KMS-11 (cell line): ENCODE measurements at regions not wholly inside any gene's neighbourhood (a gene's known extent, or its start where the extent isn't known, plus 50 kb on each side); places are given as distances from the start of the nearest gene placed in this dataset.

Experiments
- H2AFZ ChIP-seq: fragments of 200-600 bp; sonication (generic); 2 replicates; pipeline ENCODE4 v1.6.1; 2016; ENCODE audit warnings: antibody characterized with exemption, mixed run types, low read depth
- H3K27ac ChIP-seq: fragments of 200-600 bp; sonication (generic); 2 replicates; pipeline ENCODE4 v1.6.1; 2016; ENCODE audit warnings: mild to moderate bottlenecking, mixed run types
- H3K27me3 ChIP-seq: fragments of 200-600 bp; sonication (generic); 2 replicates; pipeline ENCODE4 v1.6.1; 2017; ENCODE audit warnings: mild to moderate bottlenecking, low read depth, mixed run types, moderate library complexity; ENCODE audit not compliant: insufficient read depth
- H3K36me3 ChIP-seq: fragments of 200-600 bp; sonication (generic); 2 replicates; pipeline ENCODE4 v1.6.1; 2017; ENCODE audit warnings: mild to moderate bottlenecking, mixed run types; ENCODE audit not compliant: insufficient read depth
- H3K4me1 ChIP-seq: fragments of 200-600 bp; sonication (generic); 2 replicates; pipeline ENCODE4 v1.6.1; 2016; ENCODE audit warnings: mild to moderate bottlenecking, low read depth, mixed run types; ENCODE audit not compliant: poor library complexity, severe bottlenecking
- H3K4me2 ChIP-seq: fragments of 200-600 bp; sonication (generic); 2 replicates; pipeline ENCODE4 v1.7.0; 2016; ENCODE audit warnings: mild to moderate bottlenecking, mixed run types
- H3K4me3 ChIP-seq: fragments of 200-600 bp; sonication (generic); IDR thresholded peaks from 2 replicates; pipeline ENCODE4 v1.6.1; 2017; ENCODE audit warnings: low read depth, low read length, mixed read lengths; ENCODE audit not compliant: insufficient read depth
- H3K79me2 ChIP-seq: fragments of 200-600 bp; sonication (generic); 2 replicates; pipeline ENCODE4 v1.6.1; 2016; ENCODE audit warnings: low read depth, mixed run types; ENCODE audit not compliant: insufficient read depth
- H3K9ac ChIP-seq: fragments of 200-600 bp; sonication (generic); 2 replicates; pipeline ENCODE4 v1.6.1; 2016; ENCODE audit warnings: mild to moderate bottlenecking, mixed run types
- H4K20me1 ChIP-seq: fragments of 200-600 bp; sonication (generic); 2 replicates; pipeline ENCODE4 v1.6.1; 2016; ENCODE audit warnings: mild to moderate bottlenecking, mixed run types; ENCODE audit not compliant: insufficient read depth
- TF ChIP-seq, protein P1 (sequence below): fragments of 200-600 bp; sonication (generic); conservative IDR thresholded peaks from 2 replicates; pipeline ENCODE4 v1.6.1; 2017; ENCODE audit warnings: low read depth, mild to moderate bottlenecking, antibody characterized with exemption, low read length, moderate library complexity, mixed read lengths

DNA sequence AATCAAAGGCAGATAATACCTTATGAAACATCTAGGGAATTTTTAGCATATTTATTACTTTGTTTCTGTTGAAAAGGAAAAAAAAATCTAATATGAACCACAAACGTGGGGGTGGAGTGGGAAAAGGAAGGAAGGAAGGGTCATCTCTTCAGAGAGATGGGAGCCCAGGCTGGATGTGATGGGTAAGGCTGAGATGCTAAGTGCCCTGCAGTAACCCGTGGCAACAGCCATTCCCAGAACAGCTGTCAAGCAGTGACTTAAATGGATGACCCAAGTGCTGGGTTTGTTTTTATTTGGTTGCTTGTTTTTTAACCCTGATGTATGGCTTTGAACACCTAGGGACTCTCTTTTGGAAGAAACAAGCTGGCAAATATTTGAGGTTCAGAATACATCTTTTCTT, 50.7 kb upstream of the KLF7 start:
- H3K79me2 ChIP-seq: no peaks in the 10 kb centered on the region
- H4K20me1 ChIP-seq: no peaks in the 10 kb centered on the region
- no peak overlapping the region for H3K9ac ChIP-seq
- H3K36me3 ChIP-seq: no peaks in the 10 kb centered on the region
- H3K4me2 ChIP-seq: peak overlapping the region; percentile 34; the same call in 1 of the 2 replicates
- no peak overlapping the region for H3K27ac ChIP-seq
- TF ChIP-seq, protein P1, sequence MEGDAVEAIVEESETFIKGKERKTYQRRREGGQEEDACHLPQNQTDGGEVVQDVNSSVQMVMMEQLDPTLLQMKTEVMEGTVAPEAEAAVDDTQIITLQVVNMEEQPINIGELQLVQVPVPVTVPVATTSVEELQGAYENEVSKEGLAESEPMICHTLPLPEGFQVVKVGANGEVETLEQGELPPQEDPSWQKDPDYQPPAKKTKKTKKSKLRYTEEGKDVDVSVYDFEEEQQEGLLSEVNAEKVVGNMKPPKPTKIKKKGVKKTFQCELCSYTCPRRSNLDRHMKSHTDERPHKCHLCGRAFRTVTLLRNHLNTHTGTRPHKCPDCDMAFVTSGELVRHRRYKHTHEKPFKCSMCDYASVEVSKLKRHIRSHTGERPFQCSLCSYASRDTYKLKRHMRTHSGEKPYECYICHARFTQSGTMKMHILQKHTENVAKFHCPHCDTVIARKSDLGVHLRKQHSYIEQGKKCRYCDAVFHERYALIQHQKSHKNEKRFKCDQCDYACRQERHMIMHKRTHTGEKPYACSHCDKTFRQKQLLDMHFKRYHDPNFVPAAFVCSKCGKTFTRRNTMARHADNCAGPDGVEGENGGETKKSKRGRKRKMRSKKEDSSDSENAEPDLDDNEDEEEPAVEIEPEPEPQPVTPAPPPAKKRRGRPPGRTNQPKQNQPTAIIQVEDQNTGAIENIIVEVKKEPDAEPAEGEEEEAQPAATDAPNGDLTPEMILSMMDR: no peak
- no peak overlapping the region for H3K4me3 ChIP-seq
- H3K27me3 ChIP-seq: no peaks in the 10 kb centered on the region
- H2AFZ ChIP-seq: no peak overlapping the region
- peaks cover 24% of the 10 kb centered on the region for H3K4me1 ChIP-seq

DNA sequence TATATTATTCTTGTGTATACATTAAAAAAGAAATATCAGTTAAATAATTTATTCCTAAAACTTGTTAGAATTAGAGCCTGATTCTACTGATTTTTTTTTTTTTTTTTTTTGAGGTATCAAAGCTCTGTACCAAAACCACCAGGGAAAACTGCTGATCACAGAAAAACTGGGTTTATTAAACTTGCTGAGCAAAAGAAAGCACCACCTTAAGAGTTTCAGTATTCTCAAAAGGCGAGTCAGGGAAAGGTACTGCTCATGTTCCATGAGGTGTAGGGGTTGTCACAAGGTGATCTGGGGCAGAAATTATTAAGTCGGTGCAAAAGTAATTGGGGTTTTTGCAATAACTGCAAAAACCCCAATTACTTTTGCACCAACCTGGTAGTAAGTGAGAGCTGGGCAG, 51.7 kb upstream of the KLF7 start:
- H3K4me2 ChIP-seq: peak overlapping the region; percentile 34; the same call in 1 of the 2 replicates
- 0 out of 2 replicates have a peak overlapping the region, but pooled peaks have one; percentile 1 for H2AFZ ChIP-seq
- peaks cover 24% of the 10 kb centered on the region for H3K4me1 ChIP-seq
- no peaks in the 10 kb centered on the region for H3K79me2 ChIP-seq
- H3K4me3 ChIP-seq: no peak overlapping the region
- no peak overlapping the region for H3K27ac ChIP-seq
- no peak overlapping the region for H3K9ac ChIP-seq
- no peaks in the 10 kb centered on the region for H3K36me3 ChIP-seq
- H4K20me1 ChIP-seq: no peaks in the 10 kb centered on the region
- TF ChIP-seq, protein P1: no peak
- no peaks in the 10 kb centered on the region for H3K27me3 ChIP-seq

DNA sequence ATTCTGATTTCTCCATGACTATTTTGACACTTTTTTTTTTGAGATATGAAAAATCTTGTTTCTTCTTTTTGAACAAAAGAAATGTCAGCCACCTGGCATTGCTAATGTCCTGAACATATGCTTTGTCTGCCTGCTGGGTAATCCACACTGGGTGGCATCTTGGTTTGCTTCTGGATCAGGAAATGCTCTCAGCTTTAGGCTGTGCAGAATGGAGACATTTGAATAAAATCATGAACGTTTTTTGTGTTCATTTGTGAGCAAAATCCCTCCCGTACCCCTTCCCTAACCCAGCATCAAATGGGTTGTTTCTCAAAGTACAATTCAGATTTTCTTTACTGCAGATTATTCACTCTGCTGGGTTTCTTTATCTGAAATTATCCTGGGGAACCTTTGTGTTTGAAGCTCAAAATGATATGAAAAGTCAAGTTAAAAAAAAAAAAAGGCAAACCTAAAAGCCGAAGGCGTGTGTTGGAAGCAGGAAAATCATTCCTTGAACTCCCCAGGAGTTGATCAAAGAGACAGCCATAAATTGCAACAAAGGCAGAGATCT, 53.4 kb upstream of the KLF7 start:
- Histone ChIP-seq H3K27me3 (no peaks in the 10 kb centered on the region), H3K36me3 (no peaks in the 10 kb centered on the region), H2AFZ (no peak overlapping the region), H3K9ac (no peak overlapping the region), H3K79me2 (no peaks in the 10 kb centered on the region), H3K4me2 (no peak overlapping the region), H3K27ac (no peak overlapping the region), H3K4me1 (peaks cover 24% of the 10 kb centered on the region), H4K20me1 (no peaks in the 10 kb centered on the region), H3K4me3 (no peak overlapping the region)
- TF ChIP-seq, protein P1: no peak

DNA sequence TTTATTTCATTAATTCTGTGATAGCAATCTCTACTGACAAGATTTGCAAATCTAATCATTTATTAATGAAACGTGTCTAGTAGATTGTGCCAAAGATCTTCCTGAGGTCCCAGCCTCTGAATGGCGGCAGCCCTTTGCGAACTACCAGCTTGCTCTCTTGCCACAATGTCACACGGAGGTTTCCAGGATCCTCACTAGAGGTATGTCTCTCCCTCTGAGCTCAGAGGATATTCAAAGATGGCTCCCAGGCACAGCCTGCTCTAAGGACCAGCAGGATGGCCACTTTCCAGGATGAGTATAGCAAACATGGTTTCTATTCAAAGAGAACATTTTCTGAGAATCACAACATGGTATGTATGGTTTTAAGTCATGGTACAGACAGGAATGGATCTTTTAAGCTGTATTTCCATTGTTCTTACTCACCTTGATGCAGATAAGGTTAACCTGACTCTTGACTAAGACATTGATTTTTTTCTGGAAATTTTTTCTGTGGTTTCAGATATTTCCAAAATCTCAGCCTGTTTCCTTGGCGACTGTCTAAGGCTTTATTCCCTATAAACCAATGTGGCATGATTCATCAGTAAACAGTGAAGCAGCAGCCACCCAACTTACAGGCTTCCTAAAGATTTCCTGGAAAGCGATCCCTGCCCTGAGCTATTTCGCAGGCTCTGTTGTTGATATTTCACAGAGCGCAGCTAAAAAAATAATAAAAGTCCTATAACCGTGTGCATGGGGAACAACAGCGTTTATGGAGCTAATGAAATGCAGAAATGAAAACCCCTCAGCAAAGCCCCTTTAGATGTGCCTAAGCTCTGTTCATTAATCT, 54.1 kb upstream of the KLF7 start:
- TF ChIP-seq, protein P1: no peak
- H3K36me3 ChIP-seq: no peaks in the 10 kb centered on the region
- no peaks in the 10 kb centered on the region for H3K79me2 ChIP-seq
- H3K9ac ChIP-seq: no peak overlapping the region
- no peak overlapping the region for H3K4me2 ChIP-seq
- peaks cover 27% of the 10 kb centered on the region for H3K4me1 ChIP-seq
- H3K27ac ChIP-seq: no peak overlapping the region
- no peaks in the 10 kb centered on the region for H3K27me3 ChIP-seq
- H3K4me3 ChIP-seq: no peak overlapping the region
- no peak overlapping the region for H2AFZ ChIP-seq
- H4K20me1 ChIP-seq: no peaks in the 10 kb centered on the region
